ENCODE measurements at regions not wholly inside any gene's neighbourhood (a gene's known extent, or its start where the extent isn't known, plus 50 kb on each side); places are given as distances from the start of the nearest gene placed in this dataset.

DNA sequence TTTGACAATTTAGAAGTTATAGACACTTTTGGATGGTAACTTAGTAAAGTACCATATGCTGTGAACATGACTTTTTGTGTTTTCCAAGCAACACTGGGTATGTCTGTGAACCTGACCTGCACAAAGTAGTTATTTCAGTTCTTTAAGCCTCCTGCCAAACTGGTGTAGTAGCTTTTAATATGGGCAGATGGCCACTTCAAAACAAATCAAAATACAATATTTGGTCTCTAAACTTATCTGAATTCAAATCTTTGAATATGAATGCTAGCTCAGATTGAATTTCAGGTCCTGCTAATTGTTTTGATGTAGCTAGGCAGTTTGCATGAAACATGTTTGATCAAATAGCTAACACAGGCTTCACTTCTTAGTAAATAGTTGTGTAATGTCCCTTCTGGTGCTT is 1176.7 kb upstream of the CDH9 start:
- no peaks in the 10 kb centered on the region for H3K36me3 Mint-ChIP-seq
- Histone ChIP-seq H3K27me3 (ENCODE audit: control insufficient read depth, insufficient read depth, low read length) (no peaks in the 10 kb centered on the region), H3K4me3 (ENCODE audit: low read length) (no peak overlapping the region), H3K27ac (ENCODE audit: low read length) (no peak overlapping the region), H3K4me1 (ENCODE audit: control insufficient read depth, insufficient read depth, low read length) (no peaks in the 10 kb centered on the region), H3K36me3 (ENCODE audit: control insufficient read depth, insufficient read depth, low read length) (no peaks in the 10 kb centered on the region), H3K9me3 (ENCODE audit: control insufficient read depth, insufficient read depth, low read length) (peaks cover 5% of the 10 kb centered on the region)
- H3K27me3 Mint-ChIP-seq (ENCODE audit: low read depth in 2 of 2), result no peaks in the 10 kb centered on the region
- TF ChIP-seq CTCF (IDR thresholded peaks at IDR 0.05), result no peak
- H3K4me1 Mint-ChIP-seq, result no peaks in the 10 kb centered on the region
- no peak for DNase-seq
- H3K9me3 Mint-ChIP-seq, result peaks cover 13 to 15% of the 10 kb centered on the region in 2 donors
- intact Hi-C loops (cut with micrococcal nuclease), result no loop called here
- ATAC-seq, result no peak
- no peak overlapping the region for H3K4me3 Mint-ChIP-seq
- H3K27ac Mint-ChIP-seq, result no peak overlapping the region

DNA sequence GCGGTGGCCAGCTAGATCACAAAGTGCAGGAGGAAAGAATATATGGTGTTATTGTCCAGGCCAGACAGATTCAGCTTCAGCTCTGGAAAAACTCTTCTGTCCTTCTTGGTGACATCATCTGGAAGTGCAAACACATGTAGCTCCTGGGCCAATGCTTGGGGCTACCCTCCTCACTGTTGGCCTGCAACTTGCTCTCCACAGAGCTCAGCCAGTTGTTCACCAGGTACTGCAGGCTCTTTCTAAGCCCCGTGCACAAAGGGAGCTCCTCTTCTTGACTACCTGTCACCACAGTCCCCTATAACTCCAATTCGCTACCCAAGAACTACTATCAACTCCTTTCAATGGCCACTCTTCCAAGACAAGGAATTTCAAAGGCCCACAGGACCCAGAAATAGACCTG is 1175.9 kb upstream of the CDH9 start:
- intact Hi-C loops (cut with micrococcal nuclease), result no loop called here
- ATAC-seq, result no peak

GRCh38 chr5:28208356-28208755 is 1170.0 kb upstream of the CDH9 start:
- Mint-ChIP-seq H3K9me3 (peaks cover 0 to 2% of the 10 kb centered on the region in 2 donors), H3K27me3 (ENCODE audit: low read depth in 2 of 2) (no peaks in the 10 kb centered on the region)
- no peak for TF ChIP-seq CTCF (IDR thresholded peaks at IDR 0.05)

More for the DNA sequence above, 1175.9 kb upstream of the CDH9 start:
- Histone ChIP-seq H3K27ac (ENCODE audit: low read length) (no peak overlapping the region), H3K4me1 (ENCODE audit: control insufficient read depth, insufficient read depth, low read length) (no peaks in the 10 kb centered on the region), H3K4me3 (ENCODE audit: low read length) (no peak overlapping the region), H3K36me3 (ENCODE audit: control insufficient read depth, insufficient read depth, low read length) (no peaks in the 10 kb centered on the region), H3K9me3 (ENCODE audit: control insufficient read depth, insufficient read depth, low read length) (peaks cover 5% of the 10 kb centered on the region), H3K27me3 (ENCODE audit: control insufficient read depth, insufficient read depth, low read length) (no peaks in the 10 kb centered on the region)
- Mint-ChIP-seq H3K4me1 (no peaks in the 10 kb centered on the region), H3K36me3 (no peaks in the 10 kb centered on the region), H3K27me3 (ENCODE audit: low read depth in 2 of 2) (no peaks in the 10 kb centered on the region), H3K9me3 (peaks cover 6 to 8% of the 10 kb centered on the region in 2 donors), H3K27ac (no peak overlapping the region), H3K4me3 (no peak overlapping the region)
- TF ChIP-seq CTCF (IDR thresholded peaks at IDR 0.05), result no peak
- WGBS (ENCODE audit: insufficient coverage), result 72% methylated on average over 3 of the region's 3 CpGs
- no peak for DNase-seq

GRCh38 chr5:28190011-28190410 is 1151.6 kb upstream of the CDH9 start:
- no peaks in the 10 kb centered on the region for H3K27me3 Mint-ChIP-seq (ENCODE audit: low read depth in 2 of 2)

More at GRCh38 chr5:28208356-28208755, 1170.0 kb upstream of the CDH9 start:
- Histone ChIP-seq H3K27me3 (ENCODE audit: control insufficient read depth, insufficient read depth, low read length) (no peaks in the 10 kb centered on the region), H3K36me3 (ENCODE audit: control insufficient read depth, insufficient read depth, low read length) (no peaks in the 10 kb centered on the region), H3K9me3 (ENCODE audit: control insufficient read depth, insufficient read depth, low read length) (peaks cover 4% of the 10 kb centered on the region), H3K4me3 (ENCODE audit: low read length) (no peak overlapping the region), H3K27ac (ENCODE audit: low read length) (no peak overlapping the region), H3K4me1 (ENCODE audit: control insufficient read depth, insufficient read depth, low read length) (no peaks in the 10 kb centered on the region)
- WGBS (ENCODE audit: insufficient coverage), result no CpG with 5 or more reads among the region's 1 CpG
- no peak for DNase-seq
- intact Hi-C loops (cut with micrococcal nuclease), result no loop called here
- Mint-ChIP-seq H3K27ac (no peak overlapping the region), H3K4me1 (no peaks in the 10 kb centered on the region), H3K36me3 (no peaks in the 10 kb centered on the region), H3K4me3 (no peak overlapping the region)
- ATAC-seq, result no peak

More at GRCh38 chr5:28190011-28190410, 1151.6 kb upstream of the CDH9 start:
- H3K4me3 ChIP-seq (ENCODE audit: low read length), result no peak overlapping the region
- DNase-seq (no peak), ATAC-seq (no peak)
- no peaks in the 10 kb centered on the region for H3K9me3 ChIP-seq (ENCODE audit: control insufficient read depth, insufficient read depth, low read length)
- WGBS (ENCODE audit: insufficient coverage), result 75% methylated on average over 2 of the region's 2 CpGs
- H3K4me1 Mint-ChIP-seq, result no peaks in the 10 kb centered on the region
- H3K9me3 Mint-ChIP-seq, result peaks cover 6 to 8% of the 10 kb centered on the region in 2 donors
- H3K36me3 ChIP-seq (ENCODE audit: control insufficient read depth, insufficient read depth, low read length), result no peaks in the 10 kb centered on the region
- intact Hi-C loops (cut with micrococcal nuclease), result no loop called here
- H3K27ac ChIP-seq (ENCODE audit: low read length), result no peak overlapping the region
- TF ChIP-seq CTCF (IDR thresholded peaks at IDR 0.05), result no peak
- H3K36me3 Mint-ChIP-seq, result no peaks in the 10 kb centered on the region
- H3K4me1 ChIP-seq (ENCODE audit: control insufficient read depth, insufficient read depth, low read length), result no peaks in the 10 kb centered on the region
- H3K27ac Mint-ChIP-seq, result no peak overlapping the region
- no peaks in the 10 kb centered on the region for H3K27me3 ChIP-seq (ENCODE audit: control insufficient read depth, insufficient read depth, low read length)
- no peak overlapping the region for H3K4me3 Mint-ChIP-seq
